Mesenchymal stem cell (in vitro differentiated cells and primary cell): ENCODE measurements at regions not wholly inside any gene's neighbourhood (a gene's known extent, or its start where the extent isn't known, plus 50 kb on each side); places are given as distances from the start of the nearest gene placed in this dataset.

Experiments used
- DNase-seq: peaks from one replicate; pipeline ENCODE4 v3.0.0-alpha.2; 2013
- H2AFZ ChIP-seq: one replicate; pipeline ENCODE4 v1.6.1; 2013; ENCODE audit warnings: low read depth, mild to moderate bottlenecking, control low read depth, inconsistent platforms, low read length, moderate library complexity
- H2AK5ac ChIP-seq: 2 replicates; pipeline ENCODE4 v1.6.1; 2013; ENCODE audit warnings: low read length, moderate library complexity, mild to moderate bottlenecking, inconsistent platforms; ENCODE audit not compliant: severe bottlenecking
- H2BK120ac ChIP-seq: one replicate; pipeline ENCODE4 v1.6.1; 2013; ENCODE audit warnings: low read depth, mild to moderate bottlenecking, inconsistent platforms, low read length, moderate library complexity
- H2BK12ac ChIP-seq, 2 experiments: one replicate each; pipeline ENCODE4 v1.6.1; 2013; ENCODE audit warnings: inconsistent platforms in 2 of 2, low read length in 2 of 2, mild to moderate bottlenecking in 2 of 2, moderate library complexity in 2 of 2, control low read depth in 1 of 2
- H2BK15ac ChIP-seq: one replicate; pipeline ENCODE4 v1.6.1; 2013; ENCODE audit warnings: mild to moderate bottlenecking, low read depth, inconsistent platforms; ENCODE audit not compliant: poor library complexity, severe bottlenecking
- H2BK5ac ChIP-seq: 2 replicates; pipeline ENCODE4 v1.6.1; 2013; ENCODE audit warnings: low read depth, mild to moderate bottlenecking, low read length, control low read depth, inconsistent platforms; ENCODE audit not compliant: poor library complexity, severe bottlenecking
- H3K14ac ChIP-seq, 2 experiments: one replicate each; pipeline ENCODE4 v1.6.1; 2013; ENCODE audit warnings: inconsistent platforms in 2 of 2, low read length in 2 of 2, control low read depth in 1 of 2, mild to moderate bottlenecking in 1 of 2, moderate library complexity in 1 of 2
- H3K18ac ChIP-seq, 2 experiments: one replicate each; pipeline ENCODE4 v1.6.1; 2013; ENCODE audit warnings: inconsistent platforms in 2 of 2, low read length in 2 of 2, control low read depth in 1 of 2, low read depth in 1 of 2, mild to moderate bottlenecking in 1 of 2
- H3K23ac ChIP-seq, 2 experiments: one replicate each; pipeline ENCODE4 v1.6.1; 2013; ENCODE audit warnings: inconsistent platforms in 2 of 2, low read length in 2 of 2, mild to moderate bottlenecking in 2 of 2, moderate library complexity in 2 of 2, control low read depth in 1 of 2
- H3K27ac ChIP-seq: 2 replicates; pipeline ENCODE4 v1.5.1; 2013; ENCODE audit warnings: mild to moderate bottlenecking, moderate library complexity, low read length, control low read depth, inconsistent platforms; ENCODE audit not compliant: poor library complexity, severe bottlenecking
- H3K27me3 ChIP-seq, 2 experiments: 2 replicates each; pipeline versions ENCODE4 v1.6.1 to v1.7.0; 2013; ENCODE audit warnings: low read length in 2 of 2, mild to moderate bottlenecking in 2 of 2, moderate library complexity in 2 of 2, control low read depth in 1 of 2, inconsistent platforms in 1 of 2; ENCODE audit not compliant: control insufficient read depth in 1 of 2, insufficient read depth in 1 of 2
- H3K36me3 ChIP-seq, 2 experiments: 2 replicates each; pipeline versions ENCODE4 v1.6.1 to v1.7.0; 2013; ENCODE audit warnings: low read length in 2 of 2, control low read depth in 1 of 2, inconsistent platforms in 1 of 2, low read depth in 1 of 2, mild to moderate bottlenecking in 1 of 2; ENCODE audit not compliant: insufficient read depth in 2 of 2, control insufficient read depth in 1 of 2
- H3K4ac ChIP-seq, 2 experiments: one replicate each; pipeline ENCODE4 v1.6.1; 2013; ENCODE audit warnings: inconsistent platforms in 2 of 2, low read length in 2 of 2, mild to moderate bottlenecking in 2 of 2, moderate library complexity in 2 of 2, control low read depth in 1 of 2, low read depth in 1 of 2
- H3K4me1 ChIP-seq: 2 replicates; pipeline ENCODE4 v1.6.1; 2013; ENCODE audit warnings: low read depth, low read length, control low read depth; ENCODE audit not compliant: control insufficient read depth, insufficient read depth
- H3K4me2 ChIP-seq: 2 replicates; pipeline ENCODE4 v1.6.1; 2013; ENCODE audit warnings: low read length, mild to moderate bottlenecking, inconsistent platforms; ENCODE audit not compliant: poor library complexity, severe bottlenecking
- H3K4me3 ChIP-seq, 2 experiments: 2 replicates each; pipeline versions ENCODE4 v1.5.1 to v1.7.0; 2013; ENCODE audit warnings: low read length in 2 of 2, mild to moderate bottlenecking in 2 of 2, control low read depth in 1 of 2, low read depth in 1 of 2; ENCODE audit not compliant: insufficient read depth in 1 of 2
- H3K79me1 ChIP-seq: replicated peaks from 2 replicates; pipeline ENCODE4 v1.6.1; 2013; ENCODE audit warnings: mild to moderate bottlenecking, control low read depth, low read length, inconsistent platforms; ENCODE audit not compliant: poor library complexity, severe bottlenecking
- H3K9ac ChIP-seq: 2 replicates; pipeline ENCODE4 v1.7.0; 2013; ENCODE audit warnings: mild to moderate bottlenecking, low read length, moderate library complexity
- H3K9me3 ChIP-seq: 2 replicates; pipeline ENCODE4 v1.7.0; 2013; ENCODE audit warnings: mild to moderate bottlenecking, low read length; ENCODE audit not compliant: control insufficient read depth
- H4K8ac ChIP-seq: one replicate; pipeline ENCODE4 v1.6.1; 2013; ENCODE audit warnings: inconsistent platforms, mild to moderate bottlenecking, low read length, moderate library complexity
- H4K91ac ChIP-seq: one replicate; pipeline ENCODE4 v1.6.1; 2013; ENCODE audit warnings: mild to moderate bottlenecking, low read length, inconsistent platforms
- WGBS: methylation state at CpG from one replicate; pipeline ENCODE4 v1.1.7; 2013; ENCODE audit warnings: mixed read lengths; 5-methylcytosine and 5-hydroxymethylcytosine counted together

DNA sequence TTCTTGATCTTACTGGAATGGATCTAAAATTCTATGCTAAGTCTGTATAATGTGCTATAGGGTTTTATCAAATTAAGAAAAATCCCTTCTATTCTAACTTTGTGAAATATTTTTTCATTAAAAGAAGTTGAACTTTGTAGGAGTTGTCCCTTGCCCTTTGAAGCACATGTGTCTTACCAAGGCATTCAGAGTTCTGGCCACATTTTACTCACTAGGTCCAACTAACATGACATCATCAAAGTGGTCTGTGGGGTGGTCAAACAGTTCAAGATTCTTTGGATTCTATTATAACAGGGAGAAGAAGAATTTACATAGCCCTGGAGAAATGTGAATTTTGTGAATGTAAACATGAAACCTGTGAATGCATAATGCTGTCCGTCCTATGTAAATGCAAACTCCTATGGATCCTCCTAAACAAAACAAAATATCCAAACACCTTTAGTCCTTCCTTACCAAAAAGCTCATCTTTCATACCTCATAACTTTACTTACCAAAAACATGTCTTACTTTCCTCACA is 88.7 kb downstream of the EBNA1BP2 start:
- H4K8ac ChIP-seq, result no peak overlapping the region
- no peak overlapping the region for H3K23ac ChIP-seq
- no peak overlapping the region for H3K4ac ChIP-seq
- H2AK5ac ChIP-seq, result no peak overlapping the region
- no peak overlapping the region for H3K9ac ChIP-seq
- no peak overlapping the region for H3K14ac ChIP-seq
- H3K79me1 ChIP-seq, result no peaks in the 10 kb centered on the region
- H3K27ac ChIP-seq, result no peak overlapping the region
- H3K18ac ChIP-seq, result no peak overlapping the region
- H2BK15ac ChIP-seq, result no peak overlapping the region
- no peak for DNase-seq
- no peaks in the 10 kb centered on the region for H3K4me1 ChIP-seq
- no peaks in the 10 kb centered on the region for H3K27me3 ChIP-seq
- no peak overlapping the region for H2BK12ac ChIP-seq
- no peak overlapping the region for H2BK5ac ChIP-seq
- H2AFZ ChIP-seq, result no peak overlapping the region
- no peaks in the 10 kb centered on the region for H3K9me3 ChIP-seq
- H4K91ac ChIP-seq, result no peak overlapping the region
- no peaks in the 10 kb centered on the region for H3K36me3 ChIP-seq
- H3K4me3 ChIP-seq, result no peak overlapping the region
- WGBS, result 100% methylated on average over 1 of the region's 1 CpG
- no peak overlapping the region for H3K4me2 ChIP-seq
- H2BK120ac ChIP-seq, result no peak overlapping the region

DNA sequence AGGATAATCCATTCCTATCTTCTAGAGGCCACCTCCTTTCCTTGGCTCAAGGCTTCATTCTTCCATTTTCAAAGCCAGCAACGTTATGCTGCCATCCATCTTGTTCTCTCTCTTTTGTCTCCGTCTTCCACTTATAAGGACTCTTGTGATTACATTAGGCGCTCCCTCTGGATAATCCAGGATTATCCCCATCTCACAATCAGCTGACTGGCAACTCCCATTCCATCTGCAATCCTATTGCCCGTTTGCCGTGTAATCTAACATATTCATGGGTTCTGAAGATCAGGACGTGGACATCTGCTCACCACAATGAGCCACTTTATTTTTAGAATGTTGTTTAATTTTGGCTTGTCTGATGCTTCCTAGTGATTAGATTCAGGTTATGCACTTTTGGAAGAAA is 89.3 kb downstream of the EBNA1BP2 start:
- no peak overlapping the region for H3K9ac ChIP-seq
- H3K4me3 ChIP-seq, result no peak overlapping the region
- no peak overlapping the region for H2AK5ac ChIP-seq
- H2BK120ac ChIP-seq, result no peak overlapping the region
- no peak overlapping the region for H4K91ac ChIP-seq
- no peaks in the 10 kb centered on the region for H3K79me1 ChIP-seq
- H3K27me3 ChIP-seq, result no peaks in the 10 kb centered on the region
- H2BK5ac ChIP-seq, result no peak overlapping the region
- 93% methylated on average over 5 of the region's 6 CpGs for WGBS
- DNase-seq, result no peak
- no peaks in the 10 kb centered on the region for H3K36me3 ChIP-seq
- no peak overlapping the region for H3K4me2 ChIP-seq
- no peak overlapping the region for H3K4ac ChIP-seq
- no peak overlapping the region for H3K27ac ChIP-seq
- no peak overlapping the region for H3K23ac ChIP-seq
- H2BK12ac ChIP-seq, result no peak overlapping the region
- H3K14ac ChIP-seq, result no peak overlapping the region
- no peak overlapping the region for H2AFZ ChIP-seq
- H3K18ac ChIP-seq, result no peak overlapping the region
- H2BK15ac ChIP-seq, result no peak overlapping the region
- no peak overlapping the region for H4K8ac ChIP-seq
- no peaks in the 10 kb centered on the region for H3K9me3 ChIP-seq
- no peaks in the 10 kb centered on the region for H3K4me1 ChIP-seq

DNA sequence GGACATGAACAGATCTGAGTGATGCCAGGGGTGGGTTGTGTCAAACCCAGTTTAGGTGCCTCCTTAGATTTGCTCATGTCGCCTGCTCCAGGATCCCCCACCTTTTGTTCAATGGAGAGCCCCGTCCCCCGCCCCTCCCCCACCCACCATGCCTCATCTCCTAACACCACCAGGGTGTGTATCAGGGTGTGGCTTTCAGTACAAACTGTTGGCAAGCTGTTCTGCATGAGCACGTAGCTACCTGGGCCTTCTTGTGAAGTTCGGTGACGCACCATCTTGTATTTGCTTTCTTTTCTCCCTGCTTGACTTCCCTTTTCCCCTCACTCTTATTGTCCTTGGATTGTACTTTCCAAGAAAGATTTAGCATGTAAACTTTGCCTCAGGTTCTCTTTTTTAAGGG is 94.8 kb downstream of the EBNA1BP2 start:
- Histone ChIP-seq H3K36me3 (no peaks in the 10 kb centered on the region), H2BK120ac (no peak overlapping the region), H3K4ac (no peak overlapping the region), H2AK5ac (no peak overlapping the region), H3K79me1 (no peaks in the 10 kb centered on the region), H3K23ac (no peak overlapping the region), H3K4me2 (no peak overlapping the region), H2AFZ (no peak overlapping the region), H4K8ac (no peak overlapping the region), H4K91ac (no peak overlapping the region), H3K4me1 (no peaks in the 10 kb centered on the region), H3K4me3 (no peak overlapping the region), H2BK12ac (no peak overlapping the region), H3K14ac (no peak overlapping the region), H3K27ac (no peak overlapping the region), H3K9me3 (no peaks in the 10 kb centered on the region), H3K9ac (no peak overlapping the region), H2BK15ac (no peak overlapping the region), H3K18ac (no peak overlapping the region), H3K27me3 (peaks cover 0 to 6% of the 10 kb centered on the region in 2 experiments), H2BK5ac (no peak overlapping the region)
- WGBS, result 90% methylated on average over 5 of the region's 6 CpGs
- no peak for DNase-seq

DNA sequence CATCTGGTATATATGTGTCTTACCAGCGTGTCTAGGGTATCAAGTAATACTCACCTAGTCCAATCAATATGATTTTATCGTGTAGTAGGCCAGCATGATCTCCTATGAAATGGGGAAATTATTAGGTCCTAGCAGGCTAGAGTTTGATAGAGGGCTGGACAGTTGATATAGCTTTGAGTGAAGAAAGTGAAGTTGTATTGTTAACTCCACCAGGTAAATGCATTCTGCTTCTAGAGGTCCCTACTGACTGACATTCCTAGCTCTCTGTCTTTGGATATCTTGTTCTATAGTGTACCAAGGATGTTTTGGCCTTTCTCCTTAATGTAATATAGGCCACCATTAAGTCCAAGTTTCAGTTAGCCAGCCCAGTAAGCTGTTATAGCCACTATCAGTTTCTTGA is 97.4 kb downstream of the EBNA1BP2 start:
- 100% methylated on average over 1 of the region's 2 CpGs for WGBS
- no peaks in the 10 kb centered on the region for H3K36me3 ChIP-seq
- no peaks in the 10 kb centered on the region for H3K79me1 ChIP-seq
- H4K8ac ChIP-seq, result no peak overlapping the region
- no peak overlapping the region for H2BK5ac ChIP-seq
- H2BK15ac ChIP-seq, result no peak overlapping the region
- H3K27ac ChIP-seq, result no peak overlapping the region
- H3K4me3 ChIP-seq, result no peak overlapping the region
- H3K14ac ChIP-seq, result no peak overlapping the region
- H4K91ac ChIP-seq, result no peak overlapping the region
- H2AK5ac ChIP-seq, result no peak overlapping the region
- H2BK12ac ChIP-seq, result no peak overlapping the region
- H2BK120ac ChIP-seq, result no peak overlapping the region
- H3K9ac ChIP-seq, result no peak overlapping the region
- H3K4me1 ChIP-seq, result peaks cover 10% of the 10 kb centered on the region
- H3K27me3 ChIP-seq, result peaks cover 0 to 6% of the 10 kb centered on the region in 2 experiments
- H3K23ac ChIP-seq, result no peak overlapping the region
- H3K9me3 ChIP-seq, result no peaks in the 10 kb centered on the region
- H2AFZ ChIP-seq, result no peak overlapping the region
- no peak for DNase-seq
- no peak overlapping the region for H3K4ac ChIP-seq
- no peak overlapping the region for H3K4me2 ChIP-seq
- no peak overlapping the region for H3K18ac ChIP-seq
